PC-3 (cell line): ENCODE measurements at regions not wholly inside any gene's neighbourhood (a gene's known extent, or its start where the extent isn't known, plus 50 kb on each side); places are given as distances from the start of the nearest gene placed in this dataset.
A peak's percentile ranks its signal among the peaks of the same experiment; 100 is the strongest.

Experiments used
- ATAC-seq: fragments of 200-7000 bp; cut with Tn5 transposase; 2 replicates; pipeline ENCODE4 v1.9.1; 2020; ENCODE audit warnings: mild to moderate bottlenecking, moderate library complexity
- BruUV-seq: library from RNA; stranded (reverse); fragments of 400-500 nt; replicated peaks from 2 replicates; lab custom pipeline; 2021; lab: Mats Ljungman, UMichigan
- CTCF ChIA-PET: fragments of 300-600 bp; sonication (Branson Sonifier 250); formaldehyde crosslinking; loops from one replicate; lab custom pipeline; 2022; ENCODE audit warnings: antibody characterized with exemption; lab: Charles Lee
- POLR2A ChIA-PET: fragments of 300-600 bp; sonication (Branson Sonifier 250); formaldehyde crosslinking; loops from one replicate; lab custom pipeline; 2022; ENCODE audit warnings: antibody characterized with exemption; ENCODE audit not compliant: unreplicated experiment; lab: Charles Lee
- DNase-seq: peaks from one replicate; pipeline ENCODE4 v3.0.0-alpha.2; 2015
- H2AFZ ChIP-seq: fragments of 300-600 bp; sonication (generic); 2 replicates; pipeline ENCODE4 v1.6.0; 2016; ENCODE audit warnings: antibody characterized with exemption, low read length
- H3F3A ChIP-seq: fragments of 300-600 bp; sonication (generic); one replicate; pipeline ENCODE4 v1.6.0; 2017; ENCODE audit warnings: antibody characterized with exemption, low read length, control low read depth, mild to moderate bottlenecking; ENCODE audit not compliant: unreplicated experiment
- H3K27ac ChIP-seq: fragments of 300-600 bp; sonication (generic); 2 replicates; pipeline ENCODE4 v1.5.1; 2016; ENCODE audit warnings: mild to moderate bottlenecking, low read length
- H3K27me3 ChIP-seq: fragments of 300-600 bp; sonication (generic); 2 replicates; pipeline ENCODE4 v1.6.1; 2016; ENCODE audit warnings: low read length, mixed read lengths
- H3K36me3 ChIP-seq: fragments of 300-600 bp; sonication (generic); 2 replicates; pipeline ENCODE4 v1.6.1; 2016; ENCODE audit warnings: low read depth, mixed run types, low read length, mixed read lengths
- H3K4me1 ChIP-seq: fragments of 300-600 bp; sonication (generic); 2 replicates; pipeline ENCODE4 v1.5.1; 2016; ENCODE audit warnings: low read length; ENCODE audit not compliant: insufficient read depth
- H3K4me2 ChIP-seq: fragments of 300-600 bp; sonication (generic); 2 replicates; pipeline ENCODE4 v1.6.0; 2016; ENCODE audit warnings: low read length
- H3K4me3 ChIP-seq: fragments of 300-600 bp; sonication (generic); 2 replicates; pipeline ENCODE4 v1.5.1; 2016; ENCODE audit warnings: mild to moderate bottlenecking, low read length, mixed read lengths
- H3K79me2 ChIP-seq: fragments of 300-600 bp; sonication (generic); 2 replicates; pipeline ENCODE4 v1.6.1; 2017; ENCODE audit warnings: low read length, mixed read lengths
- H3K9ac ChIP-seq: fragments of 300-600 bp; sonication (generic); 2 replicates; pipeline ENCODE4 v1.6.0; 2016; ENCODE audit warnings: mild to moderate bottlenecking, low read length
- H3K9me2 ChIP-seq: fragments of 300-600 bp; sonication (generic); replicated peaks from 2 replicates; pipeline ENCODE4 v1.6.1; 2016; ENCODE audit warnings: mixed run types, low read length, mixed read lengths
- H3K9me3 ChIP-seq: fragments of 300-600 bp; sonication (generic); 2 replicates; pipeline ENCODE4 v1.6.1; 2016; ENCODE audit warnings: low read length, mixed read lengths
- H4K20me1 ChIP-seq: fragments of 300-600 bp; sonication (generic); 2 replicates; pipeline ENCODE4 v1.6.1; 2016; ENCODE audit warnings: low read length, mixed read lengths
- CTCF ChIP-seq: fragments of 300-600 bp; sonication (generic); conservative IDR thresholded peaks from 2 replicates; pipeline ENCODE4 v1.5.1; 2017; ENCODE audit warnings: antibody characterized with exemption, low read depth, mild to moderate bottlenecking, low read length
- EZH2 ChIP-seq: fragments of 300-600 bp; sonication (generic); IDR thresholded peaks from one replicate; pipeline ENCODE4 v1.6.1; 2017; ENCODE audit warnings: antibody characterized with exemption, mild to moderate bottlenecking, low read length; ENCODE audit not compliant: unreplicated experiment
- EZH2phosphoT487 ChIP-seq: fragments of 300-600 bp; sonication (generic); IDR thresholded peaks from 2 replicates; pipeline ENCODE4 v1.6.1; 2018; ENCODE audit warnings: mild to moderate bottlenecking, antibody characterized with exemption, low read length, borderline replicate concordance
- intact Hi-C: fragments of 100-400 bp; cut with micrococcal nuclease; formaldehyde crosslinking; loops from 2 replicates; pipeline ENCODE4 v1.9.0; 2023

- Histone ChIP-seq H3K79me2 (no peaks in the 10 kb centered on the region), H3K9me2 (no peaks in the 10 kb centered on the region), H3K9ac (no peak overlapping the region), H3K4me3 (no peak overlapping the region), H3K9me3 (no peaks in the 10 kb centered on the region), H3F3A (no peaks in the 10 kb centered on the region), H3K36me3 (no peaks in the 10 kb centered on the region), H3K27ac (no peak overlapping the region), H3K27me3 (no peaks in the 10 kb centered on the region), H4K20me1 (no peaks in the 10 kb centered on the region), H3K4me2 (no peak overlapping the region), H2AFZ (no peak overlapping the region), H3K4me1 (peaks cover 11% of the 10 kb centered on the region)
- no TSS peak for BruUV-seq
- TF ChIP-seq EZH2 (no peak), CTCF (no peak), EZH2phosphoT487 (no peak)
- no peak for ATAC-seq
- intact Hi-C loops = no loop called here
- ChIA-PET CTCF (no interaction called here), POLR2A (no interaction called here)
- DNase-seq = no peak
Observed at GRCh38 chr18:73797419-73797818, 350.2 kb downstream of the FBXO15 start.

GRCh38 chr18:73793386-73793785 is 354.2 kb downstream of the FBXO15 start:
- H3K27ac ChIP-seq = no peak overlapping the region
- no peaks in the 10 kb centered on the region for H3K79me2 ChIP-seq
- intact Hi-C loops = no loop called here
- H3K4me3 ChIP-seq = no peak overlapping the region
- H3K9ac ChIP-seq = no peak overlapping the region
- DNase-seq = peak; percentile 70
- H3K9me2 ChIP-seq = no peaks in the 10 kb centered on the region
- POLR2A ChIA-PET = no interaction called here
- BruUV-seq = no TSS peak
- TF ChIP-seq CTCF (no peak), EZH2phosphoT487 (no peak), EZH2 (no peak)
- no peaks in the 10 kb centered on the region for H3K36me3 ChIP-seq
- H3K27me3 ChIP-seq = no peaks in the 10 kb centered on the region
- peak; percentile 55 for ATAC-seq
- no peak overlapping the region for H2AFZ ChIP-seq
- no peaks in the 10 kb centered on the region for H3F3A ChIP-seq
- H4K20me1 ChIP-seq = no peaks in the 10 kb centered on the region
- H3K4me1 ChIP-seq = peaks cover 11% of the 10 kb centered on the region
- H3K4me2 ChIP-seq = peak overlapping the region; percentile 25
- CTCF ChIA-PET = no interaction called here
- H3K9me3 ChIP-seq = no peaks in the 10 kb centered on the region

GRCh38 chr18:73791081-73791480 is 356.6 kb downstream of the FBXO15 start:
- H3K4me1 ChIP-seq = peaks cover 11% of the 10 kb centered on the region
- H3F3A ChIP-seq = no peaks in the 10 kb centered on the region
- no peaks in the 10 kb centered on the region for H3K9me3 ChIP-seq
- H3K9ac ChIP-seq = no peak overlapping the region
- H4K20me1 ChIP-seq = no peaks in the 10 kb centered on the region
- no peak overlapping the region for H3K4me3 ChIP-seq
- no peaks in the 10 kb centered on the region for H3K79me2 ChIP-seq
- no peaks in the 10 kb centered on the region for H3K9me2 ChIP-seq
- intact Hi-C loops = no loop called here
- no peaks in the 10 kb centered on the region for H3K36me3 ChIP-seq
- no peaks in the 10 kb centered on the region for H3K27me3 ChIP-seq
- ChIA-PET CTCF (no interaction called here), POLR2A (no interaction called here)
- DNase-seq = no peak
- H2AFZ ChIP-seq = no peak overlapping the region
- TF ChIP-seq CTCF = no peak
- no peak for TF ChIP-seq EZH2
- TF ChIP-seq EZH2phosphoT487 = no peak
- no peak overlapping the region for H3K4me2 ChIP-seq
- H3K27ac ChIP-seq = no peak overlapping the region
- ATAC-seq = no peak
- no TSS peak for BruUV-seq
